Suppressor macrophage (primary cell): ENCODE measurements at regions not wholly inside any gene's neighbourhood (a gene's known extent, or its start where the extent isn't known, plus 50 kb on each side); places are given as distances from the start of the nearest gene placed in this dataset.
"Not testable (repeated sequence)": the region's sequence is repeated elsewhere in the genome, so short reads cannot be mapped to it uniquely, and the experiment has no call there.

Experiments
- DNase-seq, 4 experiments: peaks; one replicate each; pipeline ENCODE4 v3.0.0-alpha.2; 2020 to 2022

DNA sequence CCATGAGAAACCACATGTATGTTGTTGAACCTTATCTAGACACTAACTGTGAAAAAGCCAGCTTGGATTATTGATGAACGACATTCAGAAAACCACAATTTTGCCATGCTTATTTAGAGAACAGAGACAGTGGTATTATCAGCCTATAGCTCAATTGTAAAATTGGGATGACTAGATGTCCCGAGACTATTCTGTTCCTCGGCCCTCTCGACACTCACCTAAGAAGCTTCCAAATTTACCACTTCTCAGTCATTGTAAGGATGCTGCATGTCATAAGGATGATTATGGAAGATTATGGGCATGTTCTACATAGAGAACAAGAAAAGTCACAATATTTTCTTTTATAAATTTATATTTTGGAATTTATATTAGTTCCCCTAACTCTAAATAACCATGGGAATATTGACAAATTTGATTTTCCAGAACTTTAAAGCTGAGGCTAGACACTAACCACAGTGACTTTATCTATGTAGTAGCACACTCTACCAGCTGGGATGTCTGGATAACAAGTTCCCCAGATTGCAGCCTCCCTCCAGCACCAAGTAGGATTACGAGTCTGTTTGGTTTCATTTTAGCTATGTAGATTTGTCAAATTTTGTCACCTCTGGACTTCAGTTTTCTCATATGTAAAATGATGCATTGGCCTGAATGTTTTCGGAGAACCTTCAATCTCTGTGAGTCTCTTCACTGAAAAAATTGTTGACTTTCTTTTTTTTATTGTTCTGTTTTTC is 513.6 kb downstream of the IRS2 start:
- DNase-seq: no peak

DNA sequence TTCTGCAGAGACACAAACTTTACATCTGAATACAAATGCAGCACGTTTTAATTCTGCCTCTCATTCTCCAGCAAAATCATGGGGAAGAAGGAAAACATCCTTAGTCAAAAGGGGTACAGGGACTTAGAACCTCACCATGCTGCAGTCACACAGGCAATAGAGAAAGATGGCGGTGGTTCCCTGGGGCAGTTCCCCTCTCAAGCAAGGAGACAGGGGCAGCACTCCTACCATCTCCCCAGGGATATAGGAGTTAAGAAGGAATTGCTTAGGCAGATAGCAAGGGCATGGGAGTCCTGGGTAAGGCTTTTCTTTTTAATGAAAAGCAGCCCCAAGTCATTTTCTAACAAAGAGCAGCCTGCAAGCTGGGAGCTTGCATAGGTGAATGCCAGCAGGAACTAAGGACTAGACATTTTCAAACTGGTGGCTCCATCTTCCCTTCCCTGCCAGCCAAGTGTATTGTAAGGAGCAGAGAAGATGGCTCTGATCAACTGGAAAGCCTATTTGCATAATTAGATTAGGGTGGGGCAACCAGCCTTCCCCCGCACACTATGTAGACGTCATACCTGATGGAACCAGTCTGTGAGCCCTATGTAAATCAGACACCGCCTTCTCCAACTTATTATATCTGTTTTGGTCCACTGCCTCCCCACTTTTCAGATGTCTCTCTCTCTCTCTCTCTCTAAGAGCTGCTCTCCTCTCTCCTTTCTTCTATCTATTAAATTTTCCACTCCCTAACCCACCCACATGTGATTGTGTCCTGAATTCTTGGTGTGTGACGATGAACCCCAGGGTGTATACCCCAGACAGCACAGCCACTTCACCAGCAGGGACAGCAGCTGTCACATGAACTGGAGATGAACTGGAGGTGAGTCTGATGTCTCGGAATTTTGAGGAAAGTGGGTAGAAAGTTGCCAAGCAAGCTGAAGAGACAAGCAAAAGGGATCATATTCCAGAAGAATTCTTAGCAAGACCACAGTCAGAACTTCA is 514.5 kb downstream of the IRS2 start:
- no peak for DNase-seq

- DNase-seq: no peak
Measured at GRCh38 chr13:109271061-109271460, 515.3 kb downstream of the IRS2 start.

DNA sequence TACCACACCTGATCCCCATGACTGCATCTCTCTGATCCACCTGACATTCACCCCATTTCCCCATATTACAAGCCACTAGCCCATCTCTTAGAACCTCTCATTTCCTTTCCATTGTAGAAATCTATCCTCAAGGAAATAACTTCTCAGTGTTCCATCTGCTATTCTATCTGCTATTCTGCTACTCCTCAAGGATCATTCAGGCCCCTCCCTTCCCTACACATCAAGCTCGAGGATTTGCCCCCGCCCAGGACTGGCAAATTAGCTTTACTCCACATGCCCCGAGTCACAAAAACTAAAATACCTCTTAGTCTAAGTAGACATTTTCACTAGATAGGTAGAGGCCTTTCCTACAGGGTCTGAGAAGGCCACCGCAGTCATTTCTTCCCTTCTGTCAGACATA is 517.0 kb downstream of the IRS2 start:
- not testable (repeated sequence) for DNase-seq

DNA sequence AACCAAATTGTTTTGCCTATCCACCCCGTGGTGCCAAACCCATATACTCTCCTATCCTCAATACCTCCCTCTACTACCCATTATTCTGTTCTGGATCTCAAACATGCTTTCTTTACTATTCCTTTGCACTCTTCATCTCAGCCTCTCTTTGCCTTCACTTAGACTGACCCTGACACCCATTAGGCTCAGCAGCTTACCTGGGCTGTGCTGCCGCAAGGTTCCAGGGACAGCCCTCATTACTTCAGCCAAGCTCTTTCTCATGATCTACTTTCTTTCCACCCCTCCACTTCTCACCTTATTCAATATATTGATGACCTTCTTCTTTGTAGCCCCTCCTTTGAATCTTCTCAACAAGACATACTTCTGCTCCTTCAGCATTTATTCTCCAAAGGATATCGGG is 517.9 kb downstream of the IRS2 start:
- DNase-seq: not testable (repeated sequence)

DNA sequence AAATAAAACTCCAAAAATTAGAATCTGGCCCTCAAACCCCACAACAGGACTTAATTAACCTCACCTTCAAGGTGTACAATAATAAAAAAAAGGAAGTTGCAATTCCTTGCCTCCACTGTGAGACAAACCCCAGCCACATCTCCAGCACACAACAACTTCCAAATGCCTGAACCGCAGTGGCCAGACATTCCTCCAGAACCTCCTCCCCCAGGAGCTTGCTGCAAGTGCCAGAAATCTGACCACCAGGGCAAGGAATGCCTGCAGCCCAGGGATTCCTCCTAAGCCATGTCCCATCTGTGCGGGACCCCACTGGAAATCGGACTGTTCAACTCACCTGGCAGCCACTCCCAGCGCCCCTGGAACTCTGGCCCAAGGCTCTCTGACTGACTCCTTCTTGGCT is 519.0 kb downstream of the IRS2 start:
- not testable (repeated sequence) for DNase-seq

DNA sequence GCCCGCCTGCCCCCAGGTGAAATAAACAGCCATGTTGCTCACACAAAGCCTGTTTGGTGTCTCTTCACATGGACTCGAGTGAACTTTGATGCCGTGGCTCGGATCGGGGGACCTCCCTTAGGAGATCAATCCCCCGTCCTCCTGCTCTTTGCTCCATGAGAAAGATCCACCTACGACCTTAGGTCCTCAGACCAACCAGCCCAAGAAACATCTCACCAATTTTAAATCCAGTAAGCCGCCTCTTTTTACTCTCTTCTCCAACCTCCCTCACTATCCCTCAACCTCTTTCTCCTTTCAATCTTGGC is 521.0 kb downstream of the IRS2 start:
- not testable (repeated sequence) for DNase-seq

GRCh38 chr13:109264603-109265437 is 521.6 kb downstream of the IRS2 start:
- DNase-seq: not testable (repeated sequence)

GRCh38 chr13:109257761-109258157 is 528.6 kb downstream of the IRS2 start:
- DNase-seq: not testable (repeated sequence)
